DMS 273 treated with DMSO at 0.1 percent for 48 hours (cell line): ENCODE measurements at regions not wholly inside any gene's neighbourhood (a gene's known extent, or its start where the extent isn't known, plus 50 kb on each side); places are given as distances from the start of the nearest gene placed in this dataset.

ENCODE experiments used
- DNase-seq: peaks from one replicate; lab custom pipeline; 2025; lab: John Stamatoyannopoulos, UW

- no peak for DNase-seq
Measured at GRCh38 chr12:115020091-115020490, 336.1 kb upstream of the TBX3 start.

- DNase-seq: no peak
Measured at GRCh38 chr12:115017346-115017745, 333.4 kb upstream of the TBX3 start.

GRCh38 chr12:115013236-115013981 lies 329.4 kb upstream of the TBX3 start:
- DNase-seq: no peak

- no peak for DNase-seq
Measured at GRCh38 chr12:115012861-115013235, 328.9 kb upstream of the TBX3 start.

- DNase-seq: no peak
Measured at GRCh38 chr12:115011703-115012102, 327.7 kb upstream of the TBX3 start.

DNA sequence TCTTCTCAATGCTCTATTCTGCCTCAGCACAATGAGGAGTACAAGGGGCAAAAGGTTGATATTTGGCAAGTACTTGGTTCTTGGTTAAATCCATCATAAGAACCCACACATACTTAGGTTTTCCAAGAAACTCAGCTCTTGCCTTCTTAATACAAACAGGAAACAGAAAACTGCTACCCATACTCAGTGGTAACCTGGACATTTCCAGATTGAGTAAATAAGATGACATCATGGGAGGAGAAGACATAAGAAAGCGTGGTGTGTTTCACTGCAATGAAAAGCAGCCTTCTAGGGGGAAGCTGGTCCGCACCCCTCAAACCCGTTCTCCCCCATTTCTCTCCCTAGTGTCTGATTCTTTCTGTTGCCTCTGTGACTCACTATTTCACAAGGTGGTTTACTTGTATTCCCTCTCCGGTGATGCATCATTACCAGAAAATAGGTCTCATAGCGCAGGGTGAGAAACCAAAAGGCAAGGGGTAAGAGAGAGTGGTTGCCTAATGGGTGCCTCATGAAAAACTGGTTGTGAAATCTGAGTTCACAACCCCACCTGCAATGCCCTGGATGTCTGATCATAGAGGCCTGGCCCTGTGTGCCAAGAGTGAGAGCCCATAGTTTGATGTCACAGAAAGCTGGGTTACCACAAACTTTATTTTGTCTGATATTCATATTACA lies 326.5 kb upstream of the TBX3 start:
- no peak for DNase-seq

DNA sequence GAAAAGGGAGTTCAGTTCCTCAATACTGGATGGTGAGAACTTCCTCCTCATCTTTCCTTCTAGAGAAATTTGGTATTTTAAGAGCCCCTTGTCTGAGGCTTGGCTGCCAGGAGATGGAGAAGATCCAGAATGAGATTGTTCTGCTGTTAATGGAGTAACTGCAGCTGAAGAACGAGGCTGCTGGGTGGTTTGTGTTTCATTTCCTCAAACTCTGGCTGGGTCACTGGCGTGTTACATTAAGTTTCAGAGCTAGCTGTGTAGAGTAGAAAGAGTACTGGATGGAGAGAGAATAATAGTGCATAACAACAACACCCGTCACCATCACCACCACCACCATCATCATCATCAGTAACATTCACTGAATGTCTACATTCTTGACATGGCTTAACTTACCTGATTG lies 325.0 kb upstream of the TBX3 start:
- DNase-seq: no peak

GRCh38 chr12:115004470-115005146 lies 320.6 kb upstream of the TBX3 start:
- no peak for DNase-seq

DNA sequence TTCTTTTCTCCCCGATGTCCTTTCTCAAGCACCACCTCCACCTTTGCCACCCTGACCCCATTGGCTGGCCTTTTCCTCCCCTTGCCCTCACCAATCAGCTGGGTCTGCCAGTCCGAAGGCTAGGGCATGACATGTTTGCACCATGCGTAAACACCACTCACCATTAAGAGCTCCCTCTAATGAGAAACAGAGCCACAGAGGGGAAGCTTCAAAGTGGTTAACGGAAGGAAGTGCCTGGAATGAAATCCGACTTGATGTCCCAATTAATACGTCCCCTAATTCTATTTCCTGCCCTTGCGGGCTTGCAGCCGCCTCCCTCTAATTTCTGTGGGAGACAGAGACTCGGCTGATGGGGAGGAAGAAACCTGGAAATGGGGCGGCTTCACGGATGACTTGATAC lies 318.5 kb upstream of the TBX3 start:
- no peak for DNase-seq

DNA sequence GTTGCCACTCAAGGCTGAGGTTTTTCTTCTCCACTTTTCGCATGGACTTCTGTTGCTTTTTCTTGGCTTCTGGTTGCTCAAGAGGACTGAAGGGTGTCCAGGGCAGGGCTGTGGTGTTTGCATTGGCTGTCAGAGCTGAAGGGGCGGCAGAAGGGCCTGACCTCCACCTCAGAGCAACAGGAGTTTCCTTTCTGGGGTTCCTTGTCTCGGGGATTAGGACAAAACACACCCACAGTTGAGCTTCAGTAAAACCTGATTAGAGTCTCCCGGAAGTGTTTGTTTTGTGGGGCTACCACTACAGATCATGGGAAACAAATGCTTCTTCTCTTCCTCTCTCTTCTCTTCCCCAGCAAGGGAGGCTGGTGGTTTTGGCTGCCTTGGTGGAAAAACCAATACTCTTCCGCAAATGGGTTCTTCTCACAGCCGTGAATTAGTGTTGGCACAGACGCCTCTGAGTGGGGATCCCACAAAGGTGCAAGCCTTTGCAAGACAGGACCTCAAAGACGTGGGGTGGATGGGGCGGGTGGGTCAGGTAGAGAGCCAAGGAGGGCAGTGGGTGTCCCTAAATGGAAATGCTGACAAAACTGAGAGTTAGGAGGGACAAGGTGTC lies 317.7 kb upstream of the TBX3 start:
- no peak for DNase-seq

DNA sequence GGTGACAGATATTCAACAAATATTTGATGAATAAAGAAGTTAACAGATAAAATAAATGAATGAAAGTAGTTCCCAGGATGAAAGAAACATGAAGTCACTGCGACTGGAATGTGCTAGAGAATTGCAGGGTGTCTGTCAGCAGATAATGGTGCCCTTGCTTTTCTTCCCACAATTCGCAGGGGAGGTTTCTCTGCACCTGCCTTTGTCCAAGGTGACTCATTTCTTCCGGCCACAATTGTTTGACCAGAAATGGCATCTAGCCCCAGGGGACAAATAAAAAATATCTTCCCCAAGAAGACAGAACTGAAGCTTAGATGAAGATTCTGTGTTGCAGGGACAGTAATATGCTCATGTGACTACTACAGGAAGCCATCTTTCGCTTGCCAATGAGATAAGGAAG lies 316.1 kb upstream of the TBX3 start:
- no peak for DNase-seq

- no peak for DNase-seq
Measured at GRCh38 chr12:114998750-114999128, 314.8 kb upstream of the TBX3 start.

- DNase-seq: no peak
Measured at GRCh38 chr12:114998118-114998749, 314.3 kb upstream of the TBX3 start.

GRCh38 chr12:114996382-114996781 lies 312.4 kb upstream of the TBX3 start:
- DNase-seq: no peak

DNA sequence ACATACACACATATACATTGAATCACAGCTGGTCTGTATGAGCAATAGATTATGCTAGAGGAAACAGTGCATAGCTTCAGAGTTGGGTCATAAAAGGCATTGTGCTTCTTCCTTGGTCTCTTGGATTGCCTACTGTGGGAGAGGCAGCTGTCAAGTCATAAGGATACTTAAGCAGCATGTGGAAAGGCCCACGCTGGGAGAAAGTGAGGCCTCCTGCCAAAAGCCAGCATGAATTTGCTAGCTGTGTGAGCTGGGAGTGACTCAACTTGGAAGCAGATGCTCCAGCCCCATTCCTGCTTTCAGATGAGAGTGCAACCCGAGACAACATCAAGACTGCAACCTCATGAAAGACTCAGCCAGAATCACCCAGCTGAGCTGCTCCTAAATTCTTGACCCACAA lies 311.9 kb upstream of the TBX3 start:
- no peak for DNase-seq

GRCh38 chr12:114993165-114993564 lies 309.2 kb upstream of the TBX3 start:
- no peak for DNase-seq

GRCh38 chr12:114992443-114992842 lies 308.5 kb upstream of the TBX3 start:
- no peak for DNase-seq

GRCh38 chr12:114990381-114990780 lies 306.4 kb upstream of the TBX3 start:
- no peak for DNase-seq

- DNase-seq: no peak
Measured at GRCh38 chr12:114986849-114987248, 302.9 kb upstream of the TBX3 start.

DNA sequence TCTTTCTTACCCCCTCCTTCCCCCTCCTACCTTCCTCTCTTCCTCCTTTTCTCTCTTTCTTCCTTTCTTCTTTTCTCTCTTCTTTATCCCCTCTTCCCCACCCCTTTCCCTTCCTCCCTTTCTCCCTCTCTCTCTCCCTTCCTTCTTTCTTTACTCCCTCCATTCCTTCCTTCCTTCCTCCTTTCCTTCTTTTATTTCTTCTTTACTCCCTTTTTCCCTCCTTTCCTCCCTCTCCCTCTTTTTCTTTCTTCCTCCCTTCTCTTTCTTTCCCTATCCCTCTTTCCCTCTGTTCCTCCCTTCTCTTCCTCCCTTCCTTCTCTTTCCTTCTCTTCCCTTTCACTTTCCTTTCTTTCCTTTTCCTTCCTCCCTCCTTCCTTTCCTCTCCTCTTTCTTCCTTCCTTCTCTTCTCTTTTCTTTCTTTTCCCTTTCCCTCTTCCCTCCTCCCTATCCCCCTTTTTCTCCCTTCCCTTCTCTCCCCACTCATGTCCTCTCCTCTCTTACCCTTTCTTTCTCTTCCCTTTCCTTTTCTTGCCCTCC lies 302.3 kb upstream of the TBX3 start:
- no peak for DNase-seq

- no peak for DNase-seq
Measured at GRCh38 chr12:114984634-114985061, 300.7 kb upstream of the TBX3 start.

DNA sequence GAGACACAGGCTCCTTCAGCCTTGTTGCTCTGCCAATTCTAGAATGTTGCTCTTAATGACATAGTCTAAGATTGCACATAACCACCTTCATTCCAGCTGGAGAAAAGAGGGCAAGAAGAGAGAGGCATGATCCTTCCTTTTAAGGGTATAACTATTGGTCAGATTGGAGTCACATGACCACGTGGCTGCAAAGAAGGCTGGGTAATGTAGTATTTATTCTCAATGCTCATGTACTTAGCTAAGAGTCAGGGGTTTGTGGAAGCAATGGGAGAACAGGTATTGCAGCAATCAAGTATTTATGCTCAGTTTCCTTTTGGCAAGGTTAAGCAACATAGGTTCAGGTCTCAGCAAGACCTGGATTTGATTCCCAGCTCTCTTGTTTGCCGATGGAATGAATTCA lies 298.8 kb upstream of the TBX3 start:
- no peak for DNase-seq
